Thymus (tissue), 11 donors: ENCODE measurements at regions not wholly inside any gene's neighbourhood (a gene's known extent, or its start where the extent isn't known, plus 50 kb on each side); places are given as distances from the start of the nearest gene placed in this dataset.

Experiments used
- DNase-seq, 9 donors: peaks; one replicate each; pipeline ENCODE4 v3.0.0-alpha.2; 2013; ENCODE audit warnings: low spot score in 9 of 9, low read depth in 6 of 9, missing footprints in 1 of 9
- H3K27ac ChIP-seq, 2 donors: one replicate each; pipeline ENCODE4 v1.5.1; 2013; ENCODE audit warnings: control low read depth in 1 of 2, low read depth in 1 of 2, low read length in 1 of 2, mild to moderate bottlenecking in 1 of 2, moderate library complexity in 1 of 2
- H3K27me3 ChIP-seq, 2 donors: one replicate each; pipeline ENCODE4 v1.5.1; 2013; ENCODE audit warnings: low read length in 1 of 2; ENCODE audit not compliant: control insufficient read depth in 2 of 2, insufficient read depth in 1 of 2
- H3K36me3 ChIP-seq, 2 donors: one replicate each; pipeline ENCODE4 v1.5.1; 2013; ENCODE audit warnings: low read length in 1 of 2, mild to moderate bottlenecking in 1 of 2, moderate library complexity in 1 of 2; ENCODE audit not compliant: control insufficient read depth in 2 of 2, insufficient read depth in 2 of 2
- H3K4me1 ChIP-seq, 2 donors: one replicate each; pipeline ENCODE4 v1.5.1; 2013; ENCODE audit warnings: low read length in 2 of 2; ENCODE audit not compliant: control insufficient read depth in 2 of 2, insufficient read depth in 2 of 2
- H3K4me3 ChIP-seq, 2 donors: one replicate each; pipeline ENCODE4 v1.5.1; 2013; ENCODE audit warnings: low read length in 2 of 2, control low read depth in 1 of 2, mild to moderate bottlenecking in 1 of 2
- H3K9me3 ChIP-seq, 2 donors: one replicate each; pipeline ENCODE4 v1.5.1; 2013; ENCODE audit warnings: low read length in 1 of 2, mild to moderate bottlenecking in 1 of 2; ENCODE audit not compliant: control insufficient read depth in 2 of 2, insufficient read depth in 1 of 2
- WGBS: extraction: QIAGEN DNeasy Blood & Tissue Kit; methylation state at CpG from one replicate; pipeline ENCODE4 v1.1.7; 2013; 5-methylcytosine and 5-hydroxymethylcytosine counted together
- donor health status: healthy.

- no peak for DNase-seq
- Histone ChIP-seq H3K4me3 (no peak overlapping the region), H3K4me1 (no peaks in the 10 kb centered on the region), H3K36me3 (no peaks in the 10 kb centered on the region), H3K9me3 (no peaks in the 10 kb centered on the region), H3K27ac (no peak overlapping the region), H3K27me3 (no peaks in the 10 kb centered on the region)
- WGBS, result 87% methylated on average over 2 of the region's 2 CpGs
Observed at GRCh38 chr4:35229021-35229420, 1015.3 kb downstream of the ARAP2 start.

- no peak for DNase-seq
- Histone ChIP-seq H3K27ac (no peak overlapping the region), H3K4me3 (no peak overlapping the region), H3K9me3 (peaks cover 0 to 7% of the 10 kb centered on the region in 2 donors), H3K36me3 (no peaks in the 10 kb centered on the region), H3K4me1 (no peaks in the 10 kb centered on the region), H3K27me3 (no peaks in the 10 kb centered on the region)
- WGBS, result 76% methylated on average over 4 of the region's 4 CpGs
Observed at GRCh38 chr4:35237924-35238323, 1006.4 kb downstream of the ARAP2 start.

DNA sequence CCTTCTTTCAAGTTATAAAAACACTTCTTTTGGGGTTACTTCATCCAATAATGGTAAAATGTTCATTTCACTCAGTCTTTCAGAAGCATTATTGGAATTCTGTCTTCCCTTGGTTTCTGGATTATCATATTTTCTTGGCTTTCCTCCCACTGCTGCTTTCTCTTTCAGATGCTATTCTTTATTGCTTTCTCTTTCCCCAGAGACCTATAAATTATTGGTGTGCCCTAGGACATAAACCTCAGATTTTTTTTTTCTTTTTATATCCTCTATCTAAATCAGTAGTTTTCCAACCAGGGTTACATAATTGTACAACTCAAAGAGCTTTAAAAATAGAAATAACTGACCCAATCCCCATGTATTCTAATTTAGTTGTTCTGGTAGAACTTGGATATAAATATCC, 1005.5 kb downstream of the ARAP2 start:
- peaks cover 0 to 7% of the 10 kb centered on the region in 2 donors for H3K9me3 ChIP-seq
- no peak for DNase-seq
- no peak overlapping the region for H3K4me3 ChIP-seq
- H3K36me3 ChIP-seq, result no peaks in the 10 kb centered on the region
- H3K27me3 ChIP-seq, result no peaks in the 10 kb centered on the region
- H3K27ac ChIP-seq, result no peak overlapping the region
- no peaks in the 10 kb centered on the region for H3K4me1 ChIP-seq

GRCh38 chr4:35246493-35246892, 997.8 kb downstream of the ARAP2 start:
- no peak overlapping the region for H3K4me3 ChIP-seq
- H3K4me1 ChIP-seq, result no peaks in the 10 kb centered on the region
- H3K36me3 ChIP-seq, result no peaks in the 10 kb centered on the region
- no peak for DNase-seq
- no peak overlapping the region for H3K27ac ChIP-seq
- H3K27me3 ChIP-seq, result no peaks in the 10 kb centered on the region
- peaks cover 0 to 5% of the 10 kb centered on the region in 2 donors for H3K9me3 ChIP-seq
- WGBS, result 99% methylated on average over 1 of the region's 1 CpG

GRCh38 chr4:35247047-35247446, 997.3 kb downstream of the ARAP2 start:
- no peak overlapping the region for H3K27ac ChIP-seq
- H3K4me1 ChIP-seq, result no peaks in the 10 kb centered on the region
- 47% methylated on average over 3 of the region's 3 CpGs for WGBS
- no peak for DNase-seq
- no peaks in the 10 kb centered on the region for H3K27me3 ChIP-seq
- H3K9me3 ChIP-seq, result no peaks in the 10 kb centered on the region
- no peak overlapping the region for H3K4me3 ChIP-seq
- H3K36me3 ChIP-seq, result no peaks in the 10 kb centered on the region

- DNase-seq, result no peak
- Histone ChIP-seq H3K4me3 (no peak overlapping the region), H3K27ac (no peak overlapping the region), H3K4me1 (no peaks in the 10 kb centered on the region), H3K36me3 (no peaks in the 10 kb centered on the region), H3K27me3 (no peaks in the 10 kb centered on the region), H3K9me3 (no peaks in the 10 kb centered on the region)
Observed at GRCh38 chr4:35250331-35250730, 994.0 kb downstream of the ARAP2 start.

- H3K27ac ChIP-seq, result no peak overlapping the region
- 48% methylated on average over 1 of the region's 1 CpG for WGBS
- no peaks in the 10 kb centered on the region for H3K27me3 ChIP-seq
- no peaks in the 10 kb centered on the region for H3K4me1 ChIP-seq
- H3K9me3 ChIP-seq, result no peaks in the 10 kb centered on the region
- H3K4me3 ChIP-seq, result no peak overlapping the region
- no peak for DNase-seq
- no peaks in the 10 kb centered on the region for H3K36me3 ChIP-seq
Observed at GRCh38 chr4:35250761-35251160, 993.6 kb downstream of the ARAP2 start.

DNA sequence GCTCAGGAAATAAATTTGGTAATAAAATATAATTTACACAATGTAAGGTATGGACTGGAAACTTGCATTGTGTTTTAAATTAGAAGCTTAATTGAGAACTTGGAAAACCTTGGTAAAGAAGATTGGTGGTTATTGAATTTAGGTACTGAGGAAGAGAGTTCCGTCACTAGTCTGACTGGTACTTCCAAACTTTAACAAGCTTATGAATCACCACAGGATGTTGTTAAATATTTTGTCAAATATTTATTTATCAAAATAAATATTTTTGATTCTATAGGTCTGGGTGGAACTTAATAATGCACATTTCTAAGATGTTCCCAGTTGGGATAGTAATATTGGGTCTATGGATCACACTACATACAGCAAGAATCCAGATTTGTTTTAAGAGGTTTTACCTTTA, 992.2 kb downstream of the ARAP2 start:
- H3K4me1 ChIP-seq, result no peaks in the 10 kb centered on the region
- H3K36me3 ChIP-seq, result no peaks in the 10 kb centered on the region
- no peak for DNase-seq
- no peak overlapping the region for H3K27ac ChIP-seq
- WGBS, result 100% methylated on average over 1 of the region's 1 CpG
- H3K9me3 ChIP-seq, result no peaks in the 10 kb centered on the region
- H3K4me3 ChIP-seq, result no peak overlapping the region
- no peaks in the 10 kb centered on the region for H3K27me3 ChIP-seq

DNA sequence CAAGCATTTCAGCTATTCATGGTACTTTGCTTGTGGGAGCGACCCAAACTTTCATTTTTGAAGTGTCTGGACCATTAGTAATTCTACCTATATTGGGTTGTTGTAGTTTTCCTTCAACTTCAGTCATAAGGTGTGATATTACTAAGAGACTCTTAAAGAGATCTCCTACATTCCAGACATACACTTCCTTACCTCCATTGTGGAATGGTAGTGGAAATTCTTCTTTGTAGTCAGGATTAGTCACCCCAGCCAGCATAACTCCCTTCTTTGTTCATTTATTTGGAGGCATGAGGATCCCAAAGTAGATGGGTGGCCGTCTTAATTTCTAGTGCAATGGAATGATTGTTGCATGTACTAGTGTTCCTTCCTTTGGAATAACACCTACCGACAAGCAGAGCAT, 991.4 kb downstream of the ARAP2 start:
- Histone ChIP-seq H3K27me3 (no peaks in the 10 kb centered on the region), H3K36me3 (no peaks in the 10 kb centered on the region), H3K4me3 (no peak overlapping the region), H3K4me1 (no peaks in the 10 kb centered on the region), H3K9me3 (peaks cover 0 to 2% of the 10 kb centered on the region in 2 donors), H3K27ac (no peak overlapping the region)
- WGBS, result 92% methylated on average over 3 of the region's 3 CpGs
- no peak for DNase-seq

GRCh38 chr4:35253331-35253730, 991.0 kb downstream of the ARAP2 start:
- no peaks in the 10 kb centered on the region for H3K27me3 ChIP-seq
- H3K4me1 ChIP-seq, result no peaks in the 10 kb centered on the region
- H3K27ac ChIP-seq, result no peak overlapping the region
- no peak overlapping the region for H3K4me3 ChIP-seq
- H3K9me3 ChIP-seq, result peaks cover 0 to 7% of the 10 kb centered on the region in 2 donors
- WGBS, result 82% methylated on average over 2 of the region's 2 CpGs
- DNase-seq, result no peak
- no peaks in the 10 kb centered on the region for H3K36me3 ChIP-seq
